ENCODE measurements at regions not wholly inside any gene's neighbourhood (a gene's known extent, or its start where the extent isn't known, plus 50 kb on each side); places are given as distances from the start of the nearest gene placed in this dataset.

DNA sequence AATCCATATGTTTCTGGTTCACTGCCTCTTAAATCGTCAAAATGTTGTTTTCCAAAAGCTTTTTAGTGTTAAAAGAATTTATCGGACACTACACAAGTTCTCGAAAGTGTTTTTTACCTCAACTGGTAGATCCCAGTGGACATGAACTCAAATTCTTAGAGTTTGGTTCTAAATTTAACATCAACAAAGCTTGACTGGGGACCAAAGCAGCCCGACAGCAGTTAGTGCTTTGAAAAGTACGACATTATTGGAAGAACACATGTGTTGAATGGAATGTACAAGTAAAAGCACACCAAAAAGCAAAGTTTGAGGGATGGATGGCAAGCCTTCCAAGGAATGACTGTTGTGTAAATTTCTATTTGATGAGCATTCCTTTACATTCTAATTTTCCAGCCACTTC is 803.9 kb upstream of the POU3F3 start:
- Histone ChIP-seq H3K79me2 (ENCODE audit: insufficient read depth, low read length) (no peaks in the 10 kb centered on the region), H2AFZ (ENCODE audit: low read depth, low read length, poor library complexity, severe bottlenecking) (no peak overlapping the region), H3K36me3 (ENCODE audit: control insufficient read depth in 1 of 2, insufficient read depth in 2 of 2, low read length in 2 of 2) (no peaks in the 10 kb centered on the region), H3K27ac (ENCODE audit: low read depth, low read length) (no peak overlapping the region), H4K20me1 (ENCODE audit: insufficient read depth) (no peaks in the 10 kb centered on the region; the same call in 1 of the 2 replicates), H3K4me1 (ENCODE audit: control insufficient read depth in 1 of 2, insufficient read depth in 2 of 2, low read length in 2 of 2) (no peaks in the 10 kb centered on the region), H3K27me3 (ENCODE audit: insufficient read depth, low read length) (no peaks in the 10 kb centered on the region), H3K9me3 (ENCODE audit: control insufficient read depth in 1 of 2, insufficient read depth in 1 of 2, low read depth in 1 of 2, low read length in 2 of 2) (peaks cover 4 to 17% of the 10 kb centered on the region in 2 experiments; a peak in 2 of 4 replicates), H3K9me2 (ENCODE audit: insufficient read depth) (no peaks in the 10 kb centered on the region), H3K9ac (ENCODE audit: low read length) (no peak overlapping the region), H3K4me3 (replicated peaks in 1 of 2; ENCODE audit: low read depth in 1 of 2, low read length in 2 of 2) (no peak overlapping the region), H3K4me2 (ENCODE audit: low read length) (no peak overlapping the region)
- ChIA-PET CTCF (no interaction called here), POLR2A (no interaction called here), RAD21 (ENCODE audit: low non-redundant PET in 1 of 2, low total read pairs in 2 of 2, uncharacterized antibody in 2 of 2, unreplicated experiment in 2 of 2) (no interaction called here)
- no peak for ATAC-seq
- intact Hi-C loops (cut with micrococcal nuclease), result no loop called here
- no TSS peak for BruUV-seq (replicated peaks)
- TF ChIP-seq SRF (IDR thresholded peaks at IDR 0.05; ENCODE audit: low read depth) (no peak), EGR1 (IDR thresholded peaks at IDR 0.05; ENCODE audit: low read depth) (no peak)
- TF ChIP-seq, protein P1, sequence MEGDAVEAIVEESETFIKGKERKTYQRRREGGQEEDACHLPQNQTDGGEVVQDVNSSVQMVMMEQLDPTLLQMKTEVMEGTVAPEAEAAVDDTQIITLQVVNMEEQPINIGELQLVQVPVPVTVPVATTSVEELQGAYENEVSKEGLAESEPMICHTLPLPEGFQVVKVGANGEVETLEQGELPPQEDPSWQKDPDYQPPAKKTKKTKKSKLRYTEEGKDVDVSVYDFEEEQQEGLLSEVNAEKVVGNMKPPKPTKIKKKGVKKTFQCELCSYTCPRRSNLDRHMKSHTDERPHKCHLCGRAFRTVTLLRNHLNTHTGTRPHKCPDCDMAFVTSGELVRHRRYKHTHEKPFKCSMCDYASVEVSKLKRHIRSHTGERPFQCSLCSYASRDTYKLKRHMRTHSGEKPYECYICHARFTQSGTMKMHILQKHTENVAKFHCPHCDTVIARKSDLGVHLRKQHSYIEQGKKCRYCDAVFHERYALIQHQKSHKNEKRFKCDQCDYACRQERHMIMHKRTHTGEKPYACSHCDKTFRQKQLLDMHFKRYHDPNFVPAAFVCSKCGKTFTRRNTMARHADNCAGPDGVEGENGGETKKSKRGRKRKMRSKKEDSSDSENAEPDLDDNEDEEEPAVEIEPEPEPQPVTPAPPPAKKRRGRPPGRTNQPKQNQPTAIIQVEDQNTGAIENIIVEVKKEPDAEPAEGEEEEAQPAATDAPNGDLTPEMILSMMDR (IDR thresholded peaks at IDR 0.05 in 2 of 3, conservative IDR thresholded peaks at IDR 0.05 in 1 of 3; ENCODE audit: borderline replicate concordance in 1 of 3, insufficient read depth in 1 of 3, low read depth in 2 of 3, low read length in 2 of 3), result no peak
- DNase-seq (ENCODE audit: low read depth, low spot score), result no peak

DNA sequence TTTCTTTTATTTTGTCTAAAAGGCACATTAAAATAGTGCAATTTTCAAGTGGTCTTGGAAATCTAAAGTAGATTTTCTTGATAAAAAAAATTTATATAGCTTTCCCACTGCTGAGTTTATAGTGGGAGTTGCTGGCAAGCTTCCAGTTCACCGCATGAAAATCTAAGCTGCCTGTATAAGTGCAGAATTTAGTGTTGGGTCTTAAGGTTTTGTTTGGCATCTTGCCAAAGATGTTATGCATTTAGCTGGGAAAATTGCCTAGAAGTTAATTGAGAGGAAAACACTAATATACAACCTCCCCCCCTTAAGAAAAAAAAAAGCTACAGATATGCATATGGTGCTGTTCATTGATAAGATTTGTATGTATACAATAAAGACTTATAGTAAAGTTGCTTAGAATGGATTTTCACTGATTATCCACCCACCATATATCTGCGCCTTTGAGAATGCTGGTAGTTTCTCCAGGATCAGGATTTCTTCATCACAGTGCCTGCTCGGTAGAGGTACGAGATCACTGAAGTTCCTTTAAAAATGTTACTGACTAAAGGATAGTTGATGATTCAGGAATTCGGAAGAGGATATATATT is 803.2 kb upstream of the POU3F3 start:
- no peaks in the 10 kb centered on the region for H3K27me3 ChIP-seq (ENCODE audit: insufficient read depth, low read length)
- no peaks in the 10 kb centered on the region for H3K79me2 ChIP-seq (ENCODE audit: insufficient read depth, low read length)
- H3K4me2 ChIP-seq (ENCODE audit: low read length), result no peak overlapping the region
- intact Hi-C loops (cut with micrococcal nuclease), result no loop called here
- H3K9me3 ChIP-seq (ENCODE audit: control insufficient read depth in 1 of 2, insufficient read depth in 1 of 2, low read depth in 1 of 2, low read length in 2 of 2), result peaks cover 4 to 17% of the 10 kb centered on the region in 2 experiments; a peak in 2 of 4 replicates
- H3K36me3 ChIP-seq (ENCODE audit: control insufficient read depth in 1 of 2, insufficient read depth in 2 of 2, low read length in 2 of 2), result no peaks in the 10 kb centered on the region
- BruUV-seq (replicated peaks), result no TSS peak
- H2AFZ ChIP-seq (ENCODE audit: low read depth, low read length, poor library complexity, severe bottlenecking), result no peak overlapping the region
- H3K9me2 ChIP-seq (ENCODE audit: insufficient read depth), result no peaks in the 10 kb centered on the region
- no peak overlapping the region for H3K9ac ChIP-seq (ENCODE audit: low read length)
- CTCF ChIA-PET, result no interaction called here
- RAD21 ChIA-PET (ENCODE audit: low non-redundant PET in 1 of 2, low total read pairs in 2 of 2, uncharacterized antibody in 2 of 2, unreplicated experiment in 2 of 2), result no interaction called here
- no peak overlapping the region for H3K27ac ChIP-seq (ENCODE audit: low read depth, low read length)
- DNase-seq (ENCODE audit: low read depth, low spot score), result no peak
- POLR2A ChIA-PET, result no interaction called here
- no peaks in the 10 kb centered on the region; the same call in 1 of the 2 replicates for H4K20me1 ChIP-seq (ENCODE audit: insufficient read depth)
- H3K4me1 ChIP-seq (ENCODE audit: control insufficient read depth in 1 of 2, insufficient read depth in 2 of 2, low read length in 2 of 2), result no peaks in the 10 kb centered on the region
- ATAC-seq, result no peak
- no peak overlapping the region for H3K4me3 ChIP-seq (replicated peaks in 1 of 2; ENCODE audit: low read depth in 1 of 2, low read length in 2 of 2)
- TF ChIP-seq EZH2phosphoT487 (IDR thresholded peaks at IDR 0.05; ENCODE audit: borderline replicate concordance), result no peak
- TF ChIP-seq, protein P1 (IDR thresholded peaks at IDR 0.05 in 2 of 3, conservative IDR thresholded peaks at IDR 0.05 in 1 of 3; ENCODE audit: borderline replicate concordance in 1 of 3, insufficient read depth in 1 of 3, low read depth in 2 of 3, low read length in 2 of 3), result no peak
- no peak for TF ChIP-seq ZNF274 (IDR thresholded peaks at IDR 0.05; ENCODE audit: low read depth, low read length)
- TF ChIP-seq POLR2A (IDR thresholded peaks at IDR 0.05; ENCODE audit: borderline replicate concordance, extremely low read depth, insufficient read depth, insufficient read length), result no peak
- no peak for TF ChIP-seq TCF7L2 (IDR thresholded peaks at IDR 0.05; ENCODE audit: borderline replicate concordance, extremely low read depth, insufficient read depth, insufficient read length)
- no peak for TF ChIP-seq EZH2 (IDR thresholded peaks at IDR 0.05)
- no peak for TF ChIP-seq ELF1 (IDR thresholded peaks at IDR 0.05; ENCODE audit: borderline replicate concordance, low read depth)
- TF ChIP-seq SRF (IDR thresholded peaks at IDR 0.05; ENCODE audit: low read depth), result no peak
- TF ChIP-seq FOSL1 (IDR thresholded peaks at IDR 0.05; ENCODE audit: low read depth), result no peak
- TF ChIP-seq YY1 (IDR thresholded peaks at IDR 0.05; ENCODE audit: extremely low read depth, insufficient replicate concordance, low read depth, low read length), result no peak
- TF ChIP-seq POLR2AphosphoS5 (IDR thresholded peaks at IDR 0.05; ENCODE audit: low read depth, low read length), result no peak
- TF ChIP-seq CEBPB (IDR thresholded peaks at IDR 0.05; ENCODE audit: low read depth), result no peak
- TF ChIP-seq, protein P2, sequence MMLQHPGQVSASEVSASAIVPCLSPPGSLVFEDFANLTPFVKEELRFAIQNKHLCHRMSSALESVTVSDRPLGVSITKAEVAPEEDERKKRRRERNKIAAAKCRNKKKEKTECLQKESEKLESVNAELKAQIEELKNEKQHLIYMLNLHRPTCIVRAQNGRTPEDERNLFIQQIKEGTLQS (IDR thresholded peaks at IDR 0.05), result no peak
